ENCODE measurements at regions not wholly inside any gene's neighbourhood (a gene's known extent, or its start where the extent isn't known, plus 50 kb on each side); places are given as distances from the start of the nearest gene placed in this dataset.

GRCh38 chr14:51512316-51512715 lies 139.4 kb upstream of the FRMD6 start:
- no peak for DNase-seq (ENCODE audit: low spot score)

DNA sequence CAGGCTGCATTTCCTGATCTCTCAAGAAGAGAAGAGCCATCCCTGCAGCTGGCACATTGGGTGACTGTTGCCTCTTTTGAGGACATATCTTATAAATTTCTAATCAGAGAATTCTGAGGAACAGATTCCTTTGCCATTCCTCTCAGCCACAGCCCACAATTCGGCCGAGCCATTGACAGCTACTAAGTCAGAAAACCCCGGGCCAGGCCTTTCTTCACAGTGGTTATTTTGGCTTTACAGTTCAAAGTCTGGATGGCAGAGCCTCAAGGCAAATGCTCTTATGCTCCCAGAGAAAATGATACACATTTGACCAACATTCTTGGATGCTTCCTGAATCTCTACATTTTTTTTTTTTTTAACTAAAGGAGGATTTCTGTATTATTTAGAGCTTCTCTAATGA lies 138.4 kb upstream of the FRMD6 start:
- DNase-seq (ENCODE audit: low spot score): no peak

DNA sequence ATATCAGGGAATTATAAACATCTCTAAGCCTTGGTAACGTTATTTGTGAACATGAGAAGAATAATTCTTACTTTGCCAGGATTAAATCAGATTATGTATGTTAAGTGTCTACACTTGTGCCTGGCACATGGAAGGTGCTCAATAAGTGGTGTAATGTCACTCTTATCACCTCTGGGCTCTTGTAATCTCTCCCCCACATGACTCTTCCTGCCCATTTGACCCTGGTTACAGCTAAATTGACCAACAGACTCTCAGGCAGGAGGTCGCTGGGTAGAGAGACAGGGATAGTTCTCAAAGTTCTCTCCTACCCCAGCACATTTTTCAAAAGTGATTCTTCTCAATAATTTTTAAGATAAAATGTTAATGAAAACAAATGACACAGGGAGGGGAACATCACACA lies 137.8 kb upstream of the FRMD6 start:
- no peak for DNase-seq (ENCODE audit: low spot score)

DNA sequence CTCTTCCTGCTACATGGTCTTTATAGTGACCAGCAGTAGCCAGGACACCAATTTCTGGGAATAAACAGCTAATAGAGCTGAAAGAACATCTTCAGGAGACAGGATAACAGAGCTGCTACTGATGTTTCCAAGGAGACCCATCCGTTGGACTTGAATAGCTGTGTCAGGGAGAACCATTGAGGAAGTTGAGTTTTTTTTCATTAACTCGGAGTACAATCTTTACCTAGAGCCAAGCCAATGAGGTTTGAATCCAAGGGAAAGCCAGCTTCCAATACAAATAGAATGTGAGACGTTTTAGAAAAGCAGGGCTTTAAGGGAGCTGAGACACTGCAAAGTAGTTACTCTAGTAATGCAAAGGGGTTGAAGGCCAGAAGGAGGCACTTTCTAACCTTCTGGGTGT lies 136.1 kb upstream of the FRMD6 start:
- DNase-seq (ENCODE audit: low spot score): no peak

- DNase-seq (ENCODE audit: low spot score): no peak
Measured at GRCh38 chr14:51516706-51517395, 134.9 kb upstream of the FRMD6 start.

DNA sequence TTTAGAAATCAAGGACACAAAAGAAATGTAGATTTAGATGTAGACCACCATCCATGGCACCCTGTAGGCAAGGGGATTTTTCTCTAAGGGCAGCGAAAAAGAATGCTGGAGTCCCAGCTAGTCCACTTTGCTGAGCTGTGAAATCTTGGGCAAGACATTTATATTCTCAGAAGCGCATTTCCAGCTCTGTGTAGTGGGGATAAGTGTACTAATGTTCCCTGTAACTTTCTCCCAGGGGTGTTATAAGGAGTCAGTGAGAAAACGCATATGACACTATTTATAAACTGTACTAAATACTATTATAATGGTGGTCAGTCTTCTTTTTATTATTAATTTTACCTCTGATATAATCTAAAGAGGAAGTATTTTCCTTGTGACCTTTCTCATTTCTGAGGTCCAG lies 133.4 kb upstream of the FRMD6 start:
- DNase-seq (ENCODE audit: low spot score): no peak

DNA sequence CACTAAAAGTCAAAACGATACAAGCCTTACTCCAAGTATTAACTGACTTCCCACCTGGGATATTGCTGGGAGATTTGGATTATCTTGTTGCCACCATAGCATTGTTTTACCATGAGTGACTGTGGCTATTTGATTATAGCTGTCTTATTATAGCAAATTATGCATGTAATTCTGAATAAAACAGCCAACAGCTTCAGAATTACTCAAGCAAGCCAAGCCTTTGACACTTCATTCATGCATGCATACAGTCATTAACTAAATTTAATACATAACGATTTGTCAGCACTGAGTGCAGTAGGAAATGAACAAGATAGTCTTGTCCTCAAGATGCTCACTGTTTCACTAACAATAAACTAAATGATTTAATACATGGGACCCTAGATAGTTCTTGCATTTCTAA lies 133.0 kb upstream of the FRMD6 start:
- no peak for DNase-seq (ENCODE audit: low spot score)

DNA sequence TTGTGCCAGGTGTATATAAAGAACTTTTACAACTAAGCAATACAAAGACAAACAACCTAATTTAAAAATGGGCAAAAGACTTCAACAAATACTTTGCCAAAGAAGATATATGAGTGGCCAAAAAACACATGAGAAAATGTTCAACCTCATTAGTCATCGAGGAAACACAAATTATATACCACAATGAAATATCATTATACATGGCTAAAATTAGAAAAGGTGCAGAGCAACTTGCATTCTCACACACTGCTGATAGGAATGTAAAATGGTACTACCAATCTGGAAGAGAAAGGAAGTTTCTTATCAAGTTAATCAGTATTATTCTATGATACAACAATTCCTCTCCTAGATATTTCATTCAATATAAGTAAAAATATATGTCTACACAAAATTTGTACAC lies 131.6 kb upstream of the FRMD6 start:
- no peak for DNase-seq (ENCODE audit: low spot score)

DNA sequence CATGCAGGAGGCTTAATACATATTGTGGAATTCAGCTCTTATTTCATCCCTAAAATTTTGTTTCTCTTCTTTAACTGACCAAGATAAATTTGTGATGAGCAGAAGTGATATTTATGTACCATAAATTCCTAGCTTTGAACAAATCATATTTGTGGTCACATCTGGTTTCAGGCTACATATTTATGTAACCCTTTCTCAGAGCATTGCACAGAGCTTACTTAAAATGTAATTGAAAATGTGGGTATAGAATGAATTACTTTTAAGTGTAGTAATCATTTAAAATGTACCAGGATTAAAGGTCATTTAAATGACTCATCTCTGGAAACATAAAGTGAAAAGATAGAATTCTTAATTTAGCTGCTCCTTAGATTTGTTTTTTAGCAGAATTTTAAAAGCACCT lies 129.9 kb upstream of the FRMD6 start:
- DNase-seq (ENCODE audit: low spot score): no peak

GRCh38 chr14:51523243-51523642 lies 128.5 kb upstream of the FRMD6 start:
- DNase-seq (ENCODE audit: low spot score): no peak

DNA sequence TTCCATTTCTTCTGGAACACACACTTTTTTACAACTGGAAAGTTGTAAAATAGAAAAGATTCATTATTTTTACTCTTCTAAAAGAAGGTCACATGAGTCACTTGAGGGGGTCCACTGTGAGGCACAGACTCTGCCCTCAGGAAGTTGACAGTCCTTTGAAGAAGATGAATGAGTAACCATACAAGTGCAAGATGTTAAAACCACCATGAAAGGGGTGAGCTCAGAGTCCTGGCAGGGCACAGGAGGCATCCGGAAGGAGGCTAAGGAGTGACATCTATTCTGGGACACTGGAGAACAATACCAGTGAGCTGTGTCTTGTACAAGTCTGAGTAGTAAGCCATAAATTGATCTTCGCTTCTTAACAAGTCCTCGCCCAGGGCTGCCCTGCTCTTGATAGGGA lies 126.0 kb upstream of the FRMD6 start:
- no peak for DNase-seq (ENCODE audit: low spot score)

GRCh38 chr14:51527073-51527472 lies 124.6 kb upstream of the FRMD6 start:
- no peak for DNase-seq (ENCODE audit: low spot score)

DNA sequence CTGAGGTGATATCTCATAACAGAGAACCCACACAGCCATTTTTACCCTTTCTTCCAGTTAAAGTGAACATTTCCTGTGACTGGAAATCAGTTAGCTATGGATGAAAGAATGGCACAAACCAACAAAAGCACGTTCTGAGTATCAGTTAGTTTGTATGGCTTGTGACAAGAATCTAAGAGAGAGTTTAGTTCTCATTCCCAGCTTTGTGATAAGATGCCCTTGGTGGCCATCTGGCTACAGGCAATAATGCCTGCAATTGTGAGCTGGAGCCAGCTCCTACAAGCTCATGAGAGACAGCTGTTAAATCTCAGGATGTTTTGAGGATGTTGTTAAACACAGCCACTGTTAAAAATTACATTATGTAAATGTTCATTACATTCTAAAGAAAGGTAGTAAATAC lies 122.0 kb upstream of the FRMD6 start:
- no peak for DNase-seq (ENCODE audit: low spot score)

GRCh38 chr14:51533160-51533559 lies 118.5 kb upstream of the FRMD6 start:
- no peak for DNase-seq (ENCODE audit: low spot score)

- no peak for DNase-seq (ENCODE audit: low spot score)
Measured at GRCh38 chr14:51533872-51534553, 117.7 kb upstream of the FRMD6 start.

- DNase-seq (ENCODE audit: low spot score): no peak
Measured at GRCh38 chr14:51534610-51535011, 117.1 kb upstream of the FRMD6 start.

- DNase-seq (ENCODE audit: low spot score): no peak
Measured at GRCh38 chr14:51535443-51536044, 116.2 kb upstream of the FRMD6 start.

DNA sequence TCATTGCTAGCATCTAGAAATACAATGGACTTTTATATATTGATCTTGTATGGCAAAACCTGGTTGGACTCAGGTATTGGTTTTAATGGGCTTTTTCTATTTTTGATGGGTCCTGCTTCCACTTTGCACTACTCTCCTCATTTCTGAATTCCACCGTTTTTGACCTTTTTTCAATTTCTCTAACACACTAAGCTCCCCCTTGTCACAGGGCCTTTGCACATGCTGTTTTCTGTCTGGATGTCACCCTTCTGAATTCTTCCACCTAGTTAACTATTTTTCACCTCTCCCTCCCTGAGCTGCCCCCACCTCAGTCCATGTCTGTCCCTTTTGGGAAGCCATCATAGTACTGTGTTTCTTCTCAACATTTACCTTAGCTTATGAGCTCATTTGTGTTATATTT lies 112.7 kb upstream of the FRMD6 start:
- no peak for DNase-seq (ENCODE audit: low spot score)

- no peak for DNase-seq (ENCODE audit: low spot score)
Measured at GRCh38 chr14:51539571-51540037, 112.1 kb upstream of the FRMD6 start.

DNA sequence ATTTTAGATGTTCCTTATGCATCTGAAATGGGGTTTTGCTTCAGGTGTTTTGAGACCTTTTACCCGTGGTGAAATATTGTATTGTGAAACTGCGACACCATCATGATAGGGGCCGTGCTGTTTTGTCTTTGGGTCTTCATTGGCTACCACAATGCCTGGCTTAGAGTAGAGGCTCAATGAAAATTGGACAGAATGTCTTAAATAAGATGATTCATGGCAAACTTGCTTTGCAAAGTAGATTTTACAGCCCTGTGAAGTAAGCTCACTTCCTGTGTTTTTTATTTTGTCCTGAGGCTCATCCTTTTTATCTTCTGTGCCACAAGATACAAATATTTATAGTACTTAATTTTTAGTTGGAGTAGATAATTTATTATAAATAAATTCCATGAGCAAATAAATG lies 111.3 kb upstream of the FRMD6 start:
- no peak for DNase-seq (ENCODE audit: low spot score)

DNA sequence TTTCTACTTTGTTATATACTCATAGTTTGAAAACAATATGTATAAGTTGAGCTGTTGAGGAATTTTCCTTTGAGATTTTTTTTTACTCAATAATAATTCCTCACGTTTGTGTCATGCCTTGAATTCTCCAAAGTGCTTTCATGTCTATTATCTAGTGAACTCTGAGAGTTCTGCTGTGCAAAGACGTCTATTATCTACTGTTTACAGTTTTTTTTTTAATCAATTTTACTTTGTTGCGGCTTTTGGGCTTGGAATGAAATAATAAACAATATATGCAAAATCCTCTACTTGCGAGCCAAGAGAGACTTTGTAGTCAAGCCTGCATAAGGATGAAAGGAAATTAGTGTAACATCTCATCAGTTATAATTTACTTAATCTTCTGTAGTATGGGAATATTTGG lies 107.2 kb upstream of the FRMD6 start:
- DNase-seq (ENCODE audit: low spot score): no peak

DNA sequence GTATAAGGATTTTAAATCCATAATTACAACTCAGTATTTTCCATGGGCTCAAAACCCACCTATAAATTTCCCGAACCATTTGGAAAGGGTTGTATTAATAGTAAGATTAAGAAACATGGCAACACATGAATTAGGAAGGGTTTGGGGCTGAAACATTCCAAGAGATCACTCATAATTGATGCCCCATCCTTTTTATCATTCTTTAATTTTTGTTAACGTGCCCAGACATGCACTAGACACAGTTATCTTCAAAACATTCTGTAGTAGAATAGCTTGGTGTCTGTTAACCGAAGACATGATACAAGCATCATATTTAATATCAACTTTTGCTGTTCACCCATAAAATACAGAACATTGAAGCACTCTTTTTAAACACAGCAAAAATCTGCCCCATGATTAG lies 106.8 kb upstream of the FRMD6 start:
- DNase-seq (ENCODE audit: low spot score): no peak

DNA sequence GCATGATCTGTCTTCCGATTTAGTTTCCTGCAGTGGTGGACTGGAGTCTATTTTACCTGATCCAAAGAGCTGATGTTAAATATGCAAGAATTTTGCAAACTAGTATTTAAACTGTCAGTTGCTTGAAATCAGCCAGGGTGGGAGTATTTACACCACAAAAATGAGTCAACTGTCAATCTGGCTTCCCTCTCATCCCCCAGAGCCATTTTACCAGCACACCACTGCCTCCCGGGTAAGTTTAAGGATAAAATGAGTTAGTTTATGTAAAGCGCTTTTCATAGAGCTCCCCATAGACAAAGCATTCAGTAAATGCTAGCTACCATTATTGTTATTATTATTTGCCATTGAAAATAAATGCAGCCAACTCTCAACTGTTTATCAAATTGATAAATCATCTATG lies 106.3 kb upstream of the FRMD6 start:
- DNase-seq (ENCODE audit: low spot score): no peak

- no peak for DNase-seq (ENCODE audit: low spot score)
Measured at GRCh38 chr14:51546099-51546498, 105.6 kb upstream of the FRMD6 start.
